Left kidney (tissue), 1 donor: ENCODE measurements at regions not wholly inside any gene's neighbourhood (a gene's known extent, or its start where the extent isn't known, plus 50 kb on each side); places are given as distances from the start of the nearest gene placed in this dataset.
A peak's percentile ranks its signal among the peaks of the same experiment; 100 is the strongest.

Source experiments
- DNase-seq: peaks from one replicate; pipeline ENCODE4 v3.0.0-alpha.2; 2013

GRCh38 chr13:47168618-47169017 is 271.8 kb upstream of the HTR2A start:
- no peak for DNase-seq

- DNase-seq: no peak
Measured at GRCh38 chr13:47168066-47168465, 271.2 kb upstream of the HTR2A start.

GRCh38 chr13:47166336-47166735 is 269.5 kb upstream of the HTR2A start:
- peak; percentile 20 for DNase-seq

- no peak for DNase-seq
Measured at GRCh38 chr13:47159853-47160550, 263.1 kb upstream of the HTR2A start.

- no peak for DNase-seq
Measured at GRCh38 chr13:47158593-47158992, 261.7 kb upstream of the HTR2A start.

GRCh38 chr13:47148543-47148942 is 251.7 kb upstream of the HTR2A start:
- no peak for DNase-seq

GRCh38 chr13:47147812-47148119 is 250.9 kb upstream of the HTR2A start:
- DNase-seq: no peak

GRCh38 chr13:47146991-47147811 is 250.3 kb upstream of the HTR2A start:
- DNase-seq: no peak

GRCh38 chr13:47146136-47146535 is 249.3 kb upstream of the HTR2A start:
- DNase-seq: no peak

- DNase-seq: no peak
Measured at GRCh38 chr13:47144782-47145181, 247.9 kb upstream of the HTR2A start.

- DNase-seq: peak; percentile 15
Measured at GRCh38 chr13:47142105-47142504, 245.3 kb upstream of the HTR2A start.

- DNase-seq: no peak
Measured at GRCh38 chr13:47139519-47139918, 242.7 kb upstream of the HTR2A start.

- DNase-seq: peak; percentile 14
Measured at GRCh38 chr13:47136504-47136941, 239.7 kb upstream of the HTR2A start.

GRCh38 chr13:47135800-47136503 is 239.1 kb upstream of the HTR2A start:
- DNase-seq: peak; percentile 47

GRCh38 chr13:47134939-47135489 is 238.2 kb upstream of the HTR2A start:
- no peak for DNase-seq

GRCh38 chr13:47133011-47133445 is 236.2 kb upstream of the HTR2A start:
- no peak for DNase-seq

GRCh38 chr13:47129461-47129860 is 232.6 kb upstream of the HTR2A start:
- DNase-seq: no peak

GRCh38 chr13:47126432-47126831 is 229.6 kb upstream of the HTR2A start:
- DNase-seq: no peak

- no peak for DNase-seq
Measured at GRCh38 chr13:47121092-47121763, 224.4 kb upstream of the HTR2A start.

- DNase-seq: no peak
Measured at GRCh38 chr13:47120282-47120681, 223.4 kb upstream of the HTR2A start.

GRCh38 chr13:47119575-47120235 is 222.9 kb upstream of the HTR2A start:
- DNase-seq: no peak

- DNase-seq: no peak
Measured at GRCh38 chr13:47117268-47117667, 220.4 kb upstream of the HTR2A start.
